ENCODE measurements at regions not wholly inside any gene's neighbourhood (a gene's known extent, or its start where the extent isn't known, plus 50 kb on each side); places are given as distances from the start of the nearest gene placed in this dataset.

GRCh38 chr2:146444085-146444484, 1400.7 kb upstream of the ACVR2A start:
- no peak overlapping the region for H3K27ac ChIP-seq (ENCODE audit: low read depth, low read length)
- H3K36me3 ChIP-seq (ENCODE audit: control insufficient read depth in 5 of 5, insufficient read depth in 5 of 5, low read length in 5 of 5) = no peaks in the 10 kb centered on the region
- no peaks in the 10 kb centered on the region for H3K27me3 ChIP-seq (ENCODE audit: control insufficient read depth in 5 of 5, insufficient read depth in 4 of 5, low read length in 5 of 5)
- H3K4me1 ChIP-seq (ENCODE audit: control insufficient read depth in 5 of 5, insufficient read depth in 5 of 5, low read length in 5 of 5) = no peaks in the 10 kb centered on the region
- no peak overlapping the region for H3K9ac ChIP-seq (ENCODE audit: low read length in 5 of 5)
- H3K9me3 ChIP-seq (ENCODE audit: control insufficient read depth in 5 of 5, low read length in 5 of 5) = no peaks in the 10 kb centered on the region
- H3K4me3 ChIP-seq (ENCODE audit: low read depth in 1 of 5, low read length in 5 of 5) = no peak overlapping the region

- Histone ChIP-seq H3K36me3 (ENCODE audit: control insufficient read depth in 5 of 5, insufficient read depth in 5 of 5, low read length in 5 of 5) (no peaks in the 10 kb centered on the region), H3K27ac (ENCODE audit: low read depth, low read length) (no peak overlapping the region), H3K27me3 (ENCODE audit: control insufficient read depth in 5 of 5, insufficient read depth in 4 of 5, low read length in 5 of 5) (no peaks in the 10 kb centered on the region), H3K4me1 (ENCODE audit: control insufficient read depth in 5 of 5, insufficient read depth in 5 of 5, low read length in 5 of 5) (no peaks in the 10 kb centered on the region), H3K9me3 (ENCODE audit: control insufficient read depth in 5 of 5, low read length in 5 of 5) (no peaks in the 10 kb centered on the region), H3K9ac (ENCODE audit: low read length in 5 of 5) (no peak overlapping the region), H3K4me3 (ENCODE audit: low read depth in 1 of 5, low read length in 5 of 5) (no peak overlapping the region)
Measured at GRCh38 chr2:146438246-146438645, 1406.6 kb upstream of the ACVR2A start.

GRCh38 chr2:146437712-146438111, 1407.1 kb upstream of the ACVR2A start:
- Histone ChIP-seq H3K36me3 (ENCODE audit: control insufficient read depth in 5 of 5, insufficient read depth in 5 of 5, low read length in 5 of 5) (no peaks in the 10 kb centered on the region), H3K4me3 (ENCODE audit: low read depth in 1 of 5, low read length in 5 of 5) (no peak overlapping the region), H3K9me3 (ENCODE audit: control insufficient read depth in 5 of 5, low read length in 5 of 5) (no peaks in the 10 kb centered on the region), H3K4me1 (ENCODE audit: control insufficient read depth in 5 of 5, insufficient read depth in 5 of 5, low read length in 5 of 5) (no peaks in the 10 kb centered on the region), H3K27ac (ENCODE audit: low read depth, low read length) (no peak overlapping the region), H3K27me3 (ENCODE audit: control insufficient read depth in 5 of 5, insufficient read depth in 4 of 5, low read length in 5 of 5) (no peaks in the 10 kb centered on the region), H3K9ac (ENCODE audit: low read length in 5 of 5) (no peak overlapping the region)

GRCh38 chr2:146433116-146433875, 1411.5 kb upstream of the ACVR2A start:
- H3K9ac ChIP-seq (ENCODE audit: low read length in 5 of 5) = no peak overlapping the region
- no peaks in the 10 kb centered on the region for H3K9me3 ChIP-seq (ENCODE audit: control insufficient read depth in 5 of 5, low read length in 5 of 5)
- H3K27me3 ChIP-seq (ENCODE audit: control insufficient read depth in 5 of 5, insufficient read depth in 4 of 5, low read length in 5 of 5) = no peaks in the 10 kb centered on the region
- H3K36me3 ChIP-seq (ENCODE audit: control insufficient read depth in 5 of 5, insufficient read depth in 5 of 5, low read length in 5 of 5) = no peaks in the 10 kb centered on the region
- H3K27ac ChIP-seq (ENCODE audit: low read depth, low read length) = no peak overlapping the region
- no peak overlapping the region for H3K4me3 ChIP-seq (ENCODE audit: low read depth in 1 of 5, low read length in 5 of 5)
- no peaks in the 10 kb centered on the region for H3K4me1 ChIP-seq (ENCODE audit: control insufficient read depth in 5 of 5, insufficient read depth in 5 of 5, low read length in 5 of 5)

DNA sequence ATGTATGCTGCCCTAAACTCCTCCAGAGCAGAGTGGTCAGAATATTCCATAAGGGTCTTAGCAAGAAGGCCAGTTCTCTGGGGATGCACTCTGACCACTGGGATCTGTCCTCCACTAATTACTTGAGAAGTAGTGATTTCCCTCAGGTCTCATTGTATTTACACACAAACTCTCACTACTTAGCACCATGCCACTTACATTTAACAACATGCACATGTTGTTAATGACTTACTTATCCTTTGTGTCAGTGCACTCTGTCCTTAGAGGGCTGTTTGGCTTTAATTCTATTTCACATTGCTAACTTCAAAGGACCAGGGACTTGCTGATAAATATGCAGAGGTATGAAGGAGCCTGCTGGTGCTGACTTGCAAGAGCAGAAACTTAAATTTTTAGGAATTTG, 1415.5 kb upstream of the ACVR2A start:
- no peak overlapping the region for H3K27ac ChIP-seq (ENCODE audit: low read depth, low read length)
- H3K4me3 ChIP-seq (ENCODE audit: low read depth in 1 of 5, low read length in 5 of 5) = no peak overlapping the region
- H3K36me3 ChIP-seq (ENCODE audit: control insufficient read depth in 5 of 5, insufficient read depth in 5 of 5, low read length in 5 of 5) = no peaks in the 10 kb centered on the region
- no peaks in the 10 kb centered on the region for H3K4me1 ChIP-seq (ENCODE audit: control insufficient read depth in 5 of 5, insufficient read depth in 5 of 5, low read length in 5 of 5)
- no peak overlapping the region for H3K9ac ChIP-seq (ENCODE audit: low read length in 5 of 5)
- H3K9me3 ChIP-seq (ENCODE audit: control insufficient read depth in 5 of 5, low read length in 5 of 5) = no peaks in the 10 kb centered on the region
- no peaks in the 10 kb centered on the region for H3K27me3 ChIP-seq (ENCODE audit: control insufficient read depth in 5 of 5, insufficient read depth in 4 of 5, low read length in 5 of 5)

DNA sequence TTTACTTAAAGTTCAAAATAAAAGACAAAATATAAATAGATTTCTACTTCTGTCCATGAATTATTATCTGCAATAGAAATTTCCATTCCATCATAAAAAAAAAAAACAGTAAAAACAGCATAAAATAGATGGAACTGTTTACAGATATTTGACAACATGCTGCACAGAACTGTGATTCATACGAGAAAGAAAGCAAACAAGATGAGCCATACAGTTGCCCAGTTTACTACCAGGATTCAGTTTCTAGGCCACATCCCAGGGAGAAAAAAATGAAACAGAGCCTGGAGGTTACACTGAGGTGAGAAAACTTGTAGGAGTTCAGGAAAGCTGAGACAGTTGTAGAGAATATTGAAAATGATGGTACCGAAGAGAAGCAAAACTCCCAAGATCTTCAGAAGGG, 1426.9 kb upstream of the ACVR2A start:
- H3K9ac ChIP-seq (ENCODE audit: low read length in 5 of 5) = no peak overlapping the region
- H3K4me3 ChIP-seq (ENCODE audit: low read depth in 1 of 5, low read length in 5 of 5) = no peak overlapping the region
- no peaks in the 10 kb centered on the region for H3K4me1 ChIP-seq (ENCODE audit: control insufficient read depth in 5 of 5, insufficient read depth in 5 of 5, low read length in 5 of 5)
- H3K9me3 ChIP-seq (ENCODE audit: control insufficient read depth in 5 of 5, low read length in 5 of 5) = no peaks in the 10 kb centered on the region
- no peaks in the 10 kb centered on the region for H3K27me3 ChIP-seq (ENCODE audit: control insufficient read depth in 5 of 5, insufficient read depth in 4 of 5, low read length in 5 of 5)
- no peaks in the 10 kb centered on the region for H3K36me3 ChIP-seq (ENCODE audit: control insufficient read depth in 5 of 5, insufficient read depth in 5 of 5, low read length in 5 of 5)
- H3K27ac ChIP-seq (ENCODE audit: low read depth, low read length) = no peak overlapping the region

GRCh38 chr2:146415291-146415690, 1429.5 kb upstream of the ACVR2A start:
- H3K9me3 ChIP-seq (ENCODE audit: control insufficient read depth in 5 of 5, low read length in 5 of 5) = no peaks in the 10 kb centered on the region
- no peak overlapping the region for H3K27ac ChIP-seq (ENCODE audit: low read depth, low read length)

GRCh38 chr2:146414456-146414855, 1430.4 kb upstream of the ACVR2A start:
- Histone ChIP-seq H3K9me3 (ENCODE audit: control insufficient read depth in 5 of 5, low read length in 5 of 5) (no peaks in the 10 kb centered on the region), H3K27ac (ENCODE audit: low read depth, low read length) (no peak overlapping the region), H3K36me3 (ENCODE audit: control insufficient read depth in 5 of 5, insufficient read depth in 5 of 5, low read length in 5 of 5) (no peaks in the 10 kb centered on the region), H3K27me3 (ENCODE audit: control insufficient read depth in 5 of 5, insufficient read depth in 4 of 5, low read length in 5 of 5) (no peaks in the 10 kb centered on the region), H3K4me3 (ENCODE audit: low read depth in 1 of 5, low read length in 5 of 5) (no peak overlapping the region), H3K4me1 (ENCODE audit: control insufficient read depth in 5 of 5, insufficient read depth in 5 of 5, low read length in 5 of 5) (no peaks in the 10 kb centered on the region), H3K9ac (ENCODE audit: low read length in 5 of 5) (no peak overlapping the region)

More at GRCh38 chr2:146415291-146415690, 1429.5 kb upstream of the ACVR2A start:
- H3K27me3 ChIP-seq (ENCODE audit: control insufficient read depth in 5 of 5, insufficient read depth in 4 of 5, low read length in 5 of 5) = no peaks in the 10 kb centered on the region
- no peak overlapping the region for H3K9ac ChIP-seq (ENCODE audit: low read length in 5 of 5)
- no peaks in the 10 kb centered on the region for H3K4me1 ChIP-seq (ENCODE audit: control insufficient read depth in 5 of 5, insufficient read depth in 5 of 5, low read length in 5 of 5)
- no peak overlapping the region for H3K4me3 ChIP-seq (ENCODE audit: low read depth in 1 of 5, low read length in 5 of 5)
- H3K36me3 ChIP-seq (ENCODE audit: control insufficient read depth in 5 of 5, insufficient read depth in 5 of 5, low read length in 5 of 5) = no peaks in the 10 kb centered on the region

DNA sequence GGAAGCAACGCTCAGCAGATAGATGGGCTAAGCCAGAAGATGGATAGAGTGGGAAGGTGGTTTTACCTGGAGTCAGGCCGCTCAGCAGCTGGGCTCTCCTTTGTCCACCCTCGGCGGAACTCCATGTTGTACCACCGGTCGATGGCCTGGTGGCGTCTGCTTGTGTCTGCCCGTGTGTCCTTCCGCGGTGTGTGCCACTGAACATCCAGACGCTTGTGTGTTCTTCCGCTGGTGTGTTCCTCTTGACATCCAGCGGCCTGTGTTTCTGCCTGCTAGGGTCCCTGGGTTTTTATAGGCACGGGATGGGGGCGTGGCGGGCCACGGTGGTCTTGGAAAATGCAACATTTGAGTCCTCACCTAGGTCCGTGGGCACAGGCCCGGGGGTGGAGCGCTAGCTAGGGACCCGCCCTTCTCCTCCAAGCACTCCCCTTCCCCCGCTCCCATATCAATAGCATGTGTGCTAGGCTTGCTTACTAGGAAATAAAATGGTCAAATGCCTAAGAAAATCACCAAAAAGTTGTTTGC, 1431.7 kb upstream of the ACVR2A start:
- Histone ChIP-seq H3K9me3 (ENCODE audit: control insufficient read depth in 5 of 5, low read length in 5 of 5) (no peaks in the 10 kb centered on the region), H3K9ac (ENCODE audit: low read length in 5 of 5) (no peak overlapping the region), H3K27ac (ENCODE audit: low read depth, low read length) (no peak overlapping the region), H3K27me3 (ENCODE audit: control insufficient read depth in 5 of 5, insufficient read depth in 4 of 5, low read length in 5 of 5) (no peaks in the 10 kb centered on the region), H3K4me1 (ENCODE audit: control insufficient read depth in 5 of 5, insufficient read depth in 5 of 5, low read length in 5 of 5) (no peaks in the 10 kb centered on the region), H3K4me3 (ENCODE audit: low read depth in 1 of 5, low read length in 5 of 5) (no peak overlapping the region), H3K36me3 (ENCODE audit: control insufficient read depth in 5 of 5, insufficient read depth in 5 of 5, low read length in 5 of 5) (no peaks in the 10 kb centered on the region)

- Histone ChIP-seq H3K27me3 (ENCODE audit: control insufficient read depth in 5 of 5, insufficient read depth in 4 of 5, low read length in 5 of 5) (no peaks in the 10 kb centered on the region), H3K9ac (ENCODE audit: low read length in 5 of 5) (no peak overlapping the region), H3K36me3 (ENCODE audit: control insufficient read depth in 5 of 5, insufficient read depth in 5 of 5, low read length in 5 of 5) (no peaks in the 10 kb centered on the region), H3K9me3 (ENCODE audit: control insufficient read depth in 5 of 5, low read length in 5 of 5) (no peaks in the 10 kb centered on the region), H3K4me1 (ENCODE audit: control insufficient read depth in 5 of 5, insufficient read depth in 5 of 5, low read length in 5 of 5) (no peaks in the 10 kb centered on the region), H3K27ac (ENCODE audit: low read depth, low read length) (no peak overlapping the region), H3K4me3 (ENCODE audit: low read depth in 1 of 5, low read length in 5 of 5) (no peak overlapping the region)
Measured at GRCh38 chr2:146412625-146413024, 1432.2 kb upstream of the ACVR2A start.
